ENCODE measurements at regions not wholly inside any gene's neighbourhood (a gene's known extent, or its start where the extent isn't known, plus 50 kb on each side); places are given as distances from the start of the nearest gene placed in this dataset.
"Not testable (repeated sequence)": the region's sequence is repeated elsewhere in the genome, so short reads cannot be mapped to it uniquely, and the experiment has no call there.

DNA sequence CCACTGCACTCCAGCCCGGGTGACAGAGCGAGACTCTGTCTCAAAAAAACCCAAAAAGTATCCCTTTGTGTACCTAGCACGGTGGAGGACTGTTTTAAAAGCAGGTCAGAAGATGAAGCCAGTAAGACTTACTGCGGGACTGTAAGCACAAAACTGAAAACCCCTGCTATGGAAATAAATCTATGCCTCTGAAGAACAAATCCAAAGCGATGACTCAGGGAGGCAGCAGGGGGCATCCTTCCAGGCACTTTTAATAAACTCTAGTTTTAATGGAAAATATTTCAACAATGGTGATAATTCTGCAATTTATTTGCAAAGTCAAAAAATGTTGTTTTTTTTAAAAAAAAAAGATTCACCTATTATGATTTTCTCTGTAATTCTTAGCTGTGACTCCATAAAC is 326.8 kb downstream of the BCL2L11 start:
- not testable (repeated sequence) for DNase-seq (ENCODE audit: low spot score)

DNA sequence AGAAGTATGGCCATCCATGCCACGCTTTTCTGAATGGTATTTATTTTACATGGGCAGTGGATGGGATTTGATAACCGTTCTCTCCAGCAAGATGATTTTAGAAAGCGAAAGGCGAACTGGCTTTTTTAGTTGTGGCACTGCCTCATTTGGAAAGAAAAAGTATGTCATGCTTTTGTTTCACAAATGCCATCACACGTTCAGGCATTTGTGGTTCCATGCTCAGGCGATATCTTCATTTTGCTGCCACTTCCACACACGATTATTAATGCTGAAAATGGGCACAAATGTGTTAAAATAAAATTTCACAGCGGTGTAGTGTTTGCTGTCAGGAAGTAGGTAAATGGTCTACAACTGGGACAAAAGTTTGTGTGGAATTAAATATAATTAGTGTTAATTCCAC is 328.1 kb downstream of the BCL2L11 start:
- DNase-seq (ENCODE audit: low spot score), result not testable (repeated sequence)

DNA sequence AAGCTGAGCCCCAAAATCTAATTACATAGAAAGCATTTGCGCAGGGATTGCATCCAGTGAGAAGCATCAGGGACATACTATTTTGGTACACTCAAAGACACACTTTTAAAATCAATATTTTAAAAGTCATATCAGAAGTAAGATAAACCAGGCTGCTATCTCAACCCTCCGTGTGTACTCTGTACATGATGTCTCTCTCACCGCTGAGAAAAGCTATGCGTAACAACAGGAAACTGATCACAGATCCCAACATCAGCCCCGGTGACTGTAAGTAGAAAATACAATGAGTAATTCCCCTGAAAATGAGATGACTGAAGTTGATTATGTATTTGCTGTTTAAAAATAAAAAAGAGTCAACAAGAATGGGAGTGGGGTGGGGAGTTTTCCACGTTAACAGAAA is 329.8 kb downstream of the BCL2L11 start:
- DNase-seq (ENCODE audit: low spot score), result not testable (repeated sequence)

DNA sequence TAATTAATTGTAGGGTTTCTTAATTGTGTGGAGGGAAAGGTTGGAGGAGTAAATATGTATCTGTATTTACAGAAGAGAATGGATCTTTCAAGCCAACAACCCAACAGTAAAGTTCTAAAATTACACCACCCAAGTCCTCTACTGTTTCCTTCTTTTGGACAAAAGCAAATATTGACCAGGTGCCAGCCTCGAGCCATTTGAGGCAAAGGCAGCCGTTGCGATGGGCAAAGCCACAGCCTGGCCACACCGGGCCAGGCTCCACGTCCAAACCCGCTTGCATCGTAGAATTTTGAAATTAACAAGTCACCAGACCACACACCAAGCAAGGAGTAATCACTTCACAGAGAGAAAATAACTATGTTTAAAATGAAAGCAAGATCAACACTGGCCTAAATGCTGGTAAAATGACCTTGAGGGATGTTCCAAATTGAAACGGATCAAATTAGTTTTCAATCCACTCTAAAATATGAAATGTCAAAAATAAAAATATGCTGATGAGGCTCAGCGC is 331.0 kb downstream of the BCL2L11 start:
- not testable (repeated sequence) for DNase-seq (ENCODE audit: low spot score)

DNA sequence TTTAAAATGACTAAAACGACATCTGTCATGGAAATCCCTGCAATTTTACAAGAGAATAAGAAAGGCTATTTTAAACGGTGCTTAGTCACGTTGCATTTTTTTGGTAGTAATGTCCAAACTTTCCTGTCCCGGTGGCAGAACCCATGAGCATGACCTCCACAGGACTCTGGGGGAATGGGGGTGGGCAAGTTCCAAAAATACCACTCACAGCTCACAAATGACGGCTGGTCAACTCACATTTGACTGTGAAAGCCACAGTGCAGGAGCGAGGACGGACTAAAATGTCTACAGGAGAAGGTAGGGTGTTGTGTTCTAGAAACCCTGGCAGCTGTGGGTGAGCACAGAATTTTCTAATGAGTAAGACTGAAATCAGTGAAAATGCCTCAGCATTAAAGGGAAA is 331.5 kb downstream of the BCL2L11 start:
- DNase-seq (ENCODE audit: low spot score), result not testable (repeated sequence)

DNA sequence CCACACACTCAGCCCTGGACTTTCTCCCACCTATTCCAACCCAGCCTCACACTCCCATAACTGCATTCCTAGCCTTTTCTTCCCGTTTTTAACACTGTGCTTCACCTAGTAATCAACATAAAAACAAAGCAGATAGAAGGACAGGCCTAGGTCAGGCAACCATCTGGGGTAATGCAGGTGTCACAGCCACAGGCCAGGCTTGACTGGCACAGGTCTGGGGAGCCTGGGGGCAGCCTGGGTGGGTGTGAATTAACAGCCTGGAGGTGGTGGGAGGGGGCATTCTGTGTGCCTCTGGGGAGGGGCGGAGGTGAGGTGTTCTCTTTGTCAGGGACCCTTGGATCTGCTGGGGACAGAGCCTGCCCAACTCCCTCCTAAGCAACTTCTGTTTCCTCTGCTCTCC is 332.6 kb downstream of the BCL2L11 start:
- not testable (repeated sequence) for DNase-seq (ENCODE audit: low spot score)

DNA sequence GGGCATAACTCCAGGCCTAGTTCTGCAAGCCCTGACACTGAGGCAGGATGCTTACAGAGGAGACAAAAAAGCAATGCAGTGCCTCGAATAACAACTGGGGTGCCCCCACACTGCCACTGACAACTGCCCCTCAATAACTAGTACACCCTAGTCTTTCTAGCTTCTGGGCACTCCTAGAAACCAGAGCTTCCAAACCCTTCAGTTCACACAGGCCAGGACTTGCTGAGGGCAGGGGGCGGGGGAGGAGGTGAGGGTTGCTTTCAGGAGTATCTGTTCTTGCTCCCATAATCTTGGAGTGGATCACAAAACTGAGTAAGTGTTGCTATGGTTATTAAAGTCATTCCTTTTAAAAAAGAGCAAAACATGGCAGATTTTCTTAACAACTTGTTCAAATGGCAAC is 333.1 kb downstream of the BCL2L11 start:
- DNase-seq (ENCODE audit: low spot score), result not testable (repeated sequence)

DNA sequence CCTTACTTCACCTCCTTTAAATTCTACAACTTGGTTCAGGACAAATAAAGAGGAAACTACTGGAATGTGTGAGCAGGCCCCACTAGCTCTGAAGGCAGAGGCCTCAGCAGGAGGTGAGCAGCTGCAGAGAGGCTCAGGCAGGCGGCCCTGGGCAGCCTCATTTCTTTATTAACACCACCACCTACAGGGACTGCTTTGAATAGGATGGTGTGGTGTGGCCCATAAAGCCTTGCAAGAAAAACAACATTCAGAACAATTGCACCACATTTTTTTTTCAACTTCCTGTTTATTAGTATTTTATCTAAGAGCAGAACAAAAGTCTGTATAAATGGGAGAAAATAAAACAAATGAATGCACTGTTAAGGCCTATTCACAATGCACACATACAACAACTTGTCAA is 333.7 kb downstream of the BCL2L11 start:
- not testable (repeated sequence) for DNase-seq (ENCODE audit: low spot score)

DNA sequence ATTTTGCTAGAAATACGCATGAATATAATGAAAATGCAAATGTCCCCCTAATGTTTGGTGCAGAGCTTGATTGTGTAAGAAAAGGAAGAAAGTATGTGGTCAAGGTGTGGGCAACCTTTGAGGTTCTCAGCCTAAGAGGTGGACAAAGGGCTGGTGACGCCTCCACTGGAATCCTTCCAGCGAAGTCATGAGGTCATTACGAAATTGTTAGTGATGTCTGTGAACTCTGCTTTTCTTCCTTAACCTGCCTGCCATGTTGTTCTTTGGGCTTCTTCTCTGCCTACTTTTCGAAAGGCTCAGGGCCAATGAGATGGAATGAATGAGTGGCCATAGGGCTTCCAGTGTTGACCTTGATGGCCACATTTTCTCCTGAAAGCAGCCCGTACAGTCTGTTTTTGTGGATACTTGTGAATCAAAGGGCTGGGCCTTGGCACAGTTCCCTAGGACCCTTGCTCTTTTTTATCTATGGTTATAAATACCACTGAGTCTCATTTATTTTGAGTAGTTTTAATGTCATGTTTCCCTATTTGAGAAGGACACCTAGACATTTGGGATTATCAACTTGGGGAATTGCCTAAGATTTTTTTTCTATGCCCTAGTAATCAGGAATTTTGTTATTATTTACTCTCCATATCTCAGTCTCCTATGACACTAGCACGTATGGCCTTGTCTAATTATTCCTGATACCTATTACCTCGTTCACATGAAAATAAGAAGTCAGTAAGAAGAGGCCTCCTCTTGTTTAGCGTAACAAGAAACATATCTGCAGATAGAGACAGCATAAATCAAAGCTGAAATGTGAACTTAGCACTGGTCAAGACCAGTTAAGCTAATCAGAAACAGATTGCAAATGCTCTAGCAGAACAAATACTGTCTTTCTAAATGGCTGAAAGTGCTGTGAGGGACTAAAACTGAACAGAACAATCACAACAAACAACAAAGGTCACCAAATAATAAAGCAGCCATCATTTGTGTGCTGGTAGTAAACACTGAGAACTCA is 334.6 kb downstream of the BCL2L11 start:
- not testable (repeated sequence) for DNase-seq (ENCODE audit: low spot score)

DNA sequence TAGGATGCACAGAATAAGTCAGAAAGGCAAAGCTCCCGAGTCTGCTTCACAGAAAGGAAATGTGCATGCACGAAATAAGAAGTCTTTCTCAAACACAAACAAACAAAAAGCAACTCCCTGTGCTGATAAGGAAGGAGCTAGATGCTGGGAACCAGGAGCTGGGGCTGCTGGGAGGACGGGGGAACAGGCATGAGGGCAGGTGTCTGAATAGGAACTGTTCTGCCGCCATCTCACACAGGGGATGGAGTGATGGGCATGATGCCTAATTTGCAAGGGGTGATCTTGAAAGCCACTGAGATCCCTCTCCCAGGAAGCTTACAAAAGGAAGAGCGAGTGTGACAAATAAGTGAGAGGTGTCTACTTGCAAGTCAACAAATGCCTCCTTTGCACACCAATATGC is 336.5 kb downstream of the BCL2L11 start:
- DNase-seq (ENCODE audit: low spot score), result not testable (repeated sequence)

DNA sequence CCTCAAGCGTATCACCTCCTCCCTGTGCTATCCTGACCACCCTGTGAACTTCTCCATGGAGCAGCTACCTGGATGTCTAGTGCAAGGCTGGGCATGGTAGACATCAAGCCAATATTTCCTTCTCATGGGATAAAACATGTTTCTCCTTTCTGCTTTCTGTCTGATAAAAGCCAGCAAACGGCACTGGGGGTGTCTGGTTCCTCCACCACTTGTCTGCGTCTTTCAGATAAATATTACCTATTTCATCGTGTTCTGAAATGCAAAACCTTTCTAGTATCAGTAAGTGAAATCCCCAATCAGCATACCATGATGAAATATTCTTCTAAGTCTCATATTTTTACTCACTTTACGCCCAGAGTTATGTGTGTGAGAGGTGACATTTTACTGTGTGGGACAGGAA is 340.2 kb downstream of the BCL2L11 start:
- DNase-seq (ENCODE audit: low spot score), result not testable (repeated sequence)

DNA sequence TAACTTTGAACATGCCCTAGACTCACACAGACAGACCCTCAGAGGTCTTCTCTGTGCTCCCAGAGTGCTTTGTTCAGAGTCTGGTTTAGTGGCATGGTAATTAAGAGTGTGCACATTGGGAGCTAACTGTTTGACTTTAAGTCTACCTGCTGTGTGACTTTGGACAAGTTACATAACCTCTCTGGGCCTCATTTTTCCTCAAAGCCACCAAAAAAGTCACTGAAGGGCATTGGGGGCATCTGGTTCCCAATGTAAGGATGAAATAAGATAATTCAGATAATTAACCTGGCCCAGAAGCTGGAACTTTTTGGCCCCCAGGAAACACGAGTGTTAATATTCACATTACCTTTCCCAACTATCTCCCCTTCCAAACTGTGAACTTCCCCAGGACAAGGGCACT is 341.1 kb downstream of the BCL2L11 start:
- not testable (repeated sequence) for DNase-seq (ENCODE audit: low spot score)

DNA sequence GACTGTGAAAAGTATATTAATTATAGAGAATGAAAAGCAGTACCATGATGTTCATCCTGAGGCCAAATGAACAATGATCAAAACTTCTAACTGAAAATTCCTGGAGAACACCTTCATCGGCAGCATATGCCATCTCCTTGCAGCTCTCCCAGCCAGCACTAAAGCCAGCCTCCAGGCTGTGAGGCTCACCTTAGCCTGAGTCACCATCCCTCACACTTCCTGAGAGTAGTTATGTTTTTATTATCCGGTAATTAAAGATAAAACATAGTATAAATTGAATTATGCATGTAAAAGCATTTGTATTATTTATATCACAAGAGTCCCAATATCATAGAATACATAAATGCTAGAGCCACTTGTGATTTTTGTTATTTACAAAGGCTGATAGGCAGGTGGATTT is 341.9 kb downstream of the BCL2L11 start:
- not testable (repeated sequence) for DNase-seq (ENCODE audit: low spot score)

DNA sequence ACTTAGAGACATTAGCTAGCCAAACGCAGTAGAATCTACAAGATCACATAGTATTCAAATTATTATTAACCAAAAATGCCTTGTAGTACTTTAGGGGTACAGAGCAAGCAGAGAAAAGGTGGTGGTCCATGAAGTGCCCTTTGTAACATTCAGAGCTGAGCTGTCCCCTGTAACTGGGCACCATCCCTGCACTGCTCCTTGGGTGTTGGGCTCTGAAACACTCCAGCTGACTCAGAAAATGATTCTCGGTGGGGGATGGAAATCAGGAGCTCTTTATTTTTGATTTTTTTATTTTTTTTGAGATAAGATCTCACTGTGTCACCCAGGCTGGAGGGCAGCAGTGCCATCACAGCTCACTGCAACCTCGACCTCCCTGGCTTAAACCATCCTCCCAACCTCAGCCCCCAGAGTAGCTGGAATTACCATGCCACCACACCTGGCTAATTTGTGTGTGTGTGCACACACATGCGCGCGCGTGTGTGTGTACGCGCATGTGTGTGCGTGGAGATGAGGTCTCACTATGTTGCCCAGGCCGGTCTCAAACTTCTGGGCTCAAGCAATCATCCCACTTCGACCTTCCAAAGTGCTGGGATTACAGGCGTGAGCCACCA is 342.6 kb downstream of the BCL2L11 start:
- DNase-seq (ENCODE audit: low spot score), result not testable (repeated sequence)

DNA sequence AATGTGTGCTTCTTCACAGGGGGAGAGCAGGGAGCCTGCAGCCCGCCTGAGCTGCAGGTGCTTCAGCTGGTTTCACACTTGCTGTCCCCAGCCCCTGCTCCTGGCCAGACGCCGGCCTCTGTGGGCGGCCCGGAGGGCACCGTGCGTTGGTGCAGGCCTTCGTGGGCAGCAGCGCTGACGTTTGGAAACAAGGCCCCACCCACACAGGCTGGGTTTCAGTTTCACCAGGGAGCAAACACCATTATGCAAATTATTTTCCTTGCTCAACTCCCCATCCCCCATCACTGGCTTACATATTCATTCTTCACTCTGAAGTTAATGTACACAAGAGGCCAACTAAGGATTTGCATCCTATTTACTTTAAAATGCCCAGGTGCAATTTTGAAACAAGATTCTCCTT is 343.2 kb downstream of the BCL2L11 start:
- DNase-seq (ENCODE audit: low spot score), result not testable (repeated sequence)

DNA sequence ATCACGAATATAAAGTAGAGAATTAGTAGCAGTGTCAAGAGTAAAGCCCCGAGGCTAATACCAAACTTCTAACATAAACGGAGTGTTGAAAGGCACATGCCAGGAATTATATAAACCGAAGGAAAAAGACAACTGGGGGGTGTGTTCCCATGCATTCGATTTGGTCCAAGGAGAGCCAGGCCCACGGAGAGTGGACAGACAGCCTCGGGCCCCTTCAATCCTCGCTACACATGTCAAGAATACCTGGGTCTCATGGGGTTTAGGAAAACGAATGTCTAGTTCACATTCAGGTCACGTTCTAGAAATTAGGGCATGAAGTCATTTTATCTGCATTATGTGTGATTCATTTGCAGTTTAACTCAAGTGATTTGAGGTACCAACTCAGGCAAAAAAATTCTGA is 343.7 kb downstream of the BCL2L11 start:
- DNase-seq (ENCODE audit: low spot score), result not testable (repeated sequence)

DNA sequence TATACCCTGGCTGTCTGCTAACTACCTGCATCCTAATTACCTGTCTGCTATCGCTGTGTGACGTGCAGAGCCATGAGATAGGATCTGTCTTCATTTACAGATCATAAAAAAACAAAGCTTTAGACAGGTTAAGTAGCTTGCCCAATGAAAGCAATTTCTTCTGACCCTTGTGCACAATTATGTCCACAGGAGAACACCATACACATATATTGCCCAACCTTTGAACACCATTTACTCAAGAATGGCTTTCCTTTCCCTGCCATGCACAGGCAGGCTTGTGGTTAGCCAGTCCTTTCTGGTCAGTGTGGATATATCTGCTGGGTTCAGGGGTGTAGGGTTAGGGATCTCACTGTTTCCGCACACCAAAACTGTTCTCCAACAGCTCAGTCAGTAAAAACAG is 344.8 kb downstream of the BCL2L11 start:
- not testable (repeated sequence) for DNase-seq (ENCODE audit: low spot score)

DNA sequence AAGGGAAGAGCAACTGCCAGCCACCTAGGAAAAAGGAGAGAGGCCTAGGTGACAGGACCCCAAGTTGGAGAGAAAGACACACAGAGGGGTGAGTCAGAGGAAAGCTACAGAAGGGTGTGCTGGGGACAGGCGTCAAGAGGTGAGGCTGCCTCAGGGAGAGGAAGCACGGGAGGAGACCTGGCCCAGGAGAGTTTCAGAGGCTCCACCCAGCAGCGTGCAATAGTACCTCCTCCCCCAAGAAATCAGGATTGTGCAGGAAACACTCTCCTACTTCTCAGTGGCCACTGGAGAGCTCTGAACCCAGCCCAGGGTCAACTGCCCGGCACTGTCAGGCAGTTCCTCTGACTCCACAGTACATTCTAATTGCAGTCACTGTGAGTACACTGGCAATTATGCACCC is 346.0 kb downstream of the BCL2L11 start:
- DNase-seq (ENCODE audit: low spot score), result not testable (repeated sequence)

DNA sequence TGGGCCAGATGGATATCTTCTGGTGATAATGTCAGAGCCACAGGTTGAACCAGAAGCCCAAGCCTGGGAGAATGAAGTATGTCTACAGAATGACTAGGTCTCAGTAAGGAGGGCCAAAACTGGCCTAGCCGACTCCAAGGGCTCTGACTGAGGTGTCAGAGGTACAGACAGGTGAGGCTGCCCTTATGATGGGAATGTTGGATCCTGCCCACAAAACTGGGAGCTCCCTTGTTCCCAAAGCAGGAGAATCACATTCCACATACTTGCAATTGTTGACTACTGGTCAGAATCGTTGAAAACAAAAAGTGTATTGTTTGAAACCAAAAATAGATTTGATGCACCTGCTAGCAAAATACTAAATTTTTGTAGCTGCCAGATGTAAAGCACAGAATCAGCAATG is 350.2 kb downstream of the BCL2L11 start:
- not testable (repeated sequence) for DNase-seq (ENCODE audit: low spot score)

DNA sequence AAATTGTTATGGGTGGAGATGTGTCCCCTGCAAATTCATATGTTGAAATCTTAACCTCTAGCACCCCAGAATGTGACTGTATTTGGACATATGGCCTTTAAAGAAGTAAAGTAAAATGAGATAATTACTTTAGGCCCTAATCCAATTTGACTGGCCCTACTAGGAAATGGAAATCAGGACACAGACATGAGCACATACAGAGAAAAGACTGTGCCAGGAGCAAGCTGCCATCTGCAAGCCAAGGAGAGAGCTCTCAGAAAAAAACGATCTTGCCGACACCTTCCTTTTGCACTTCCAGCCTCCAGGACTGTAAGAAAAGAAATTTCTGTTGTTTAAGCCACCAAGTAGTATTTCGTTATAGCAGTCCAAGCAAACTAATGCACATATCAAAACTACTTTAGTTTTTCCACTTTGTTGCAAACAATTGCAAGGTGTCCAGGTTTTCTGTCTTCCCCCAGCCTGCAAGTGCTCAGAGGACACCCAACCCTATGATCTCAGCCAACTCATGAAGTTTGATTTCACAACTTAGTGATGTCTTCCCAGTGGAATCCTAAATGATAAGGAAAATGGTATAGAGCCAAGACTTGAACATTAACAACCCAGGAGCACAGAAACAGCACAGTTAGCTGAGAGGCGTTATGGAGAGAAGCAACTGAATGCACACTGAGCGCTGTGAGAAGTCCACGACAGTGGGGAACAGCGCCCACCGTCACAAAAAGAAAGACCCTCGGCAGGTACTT is 351.2 kb downstream of the BCL2L11 start:
- DNase-seq (ENCODE audit: low spot score), result not testable (repeated sequence)

DNA sequence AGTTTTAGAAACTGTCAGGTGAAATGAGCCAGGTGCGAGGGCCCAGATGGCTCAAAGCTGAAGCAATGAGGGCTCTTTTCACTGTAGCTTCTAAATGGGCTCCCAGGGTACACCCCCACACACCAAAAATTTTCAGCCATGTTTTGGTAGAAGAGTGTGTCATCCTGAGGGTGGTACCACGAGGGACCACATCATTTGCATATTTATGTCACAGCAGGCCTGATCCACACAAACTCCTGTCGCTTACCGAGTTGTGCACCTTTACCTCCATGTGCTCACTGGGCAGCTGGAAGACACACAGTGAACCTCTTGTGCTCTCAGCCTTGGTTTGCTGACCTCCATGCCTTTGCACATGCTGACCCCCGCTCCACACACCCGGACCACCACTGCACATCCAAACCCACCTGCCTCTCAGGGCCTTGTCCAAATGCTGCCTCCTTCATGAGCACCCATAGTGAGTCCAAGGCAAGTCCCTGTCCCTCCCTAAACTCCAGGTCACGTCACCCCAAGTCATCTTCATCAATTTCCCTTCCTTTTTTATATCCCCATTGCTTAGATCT is 352.2 kb downstream of the BCL2L11 start:
- DNase-seq (ENCODE audit: low spot score), result not testable (repeated sequence)

DNA sequence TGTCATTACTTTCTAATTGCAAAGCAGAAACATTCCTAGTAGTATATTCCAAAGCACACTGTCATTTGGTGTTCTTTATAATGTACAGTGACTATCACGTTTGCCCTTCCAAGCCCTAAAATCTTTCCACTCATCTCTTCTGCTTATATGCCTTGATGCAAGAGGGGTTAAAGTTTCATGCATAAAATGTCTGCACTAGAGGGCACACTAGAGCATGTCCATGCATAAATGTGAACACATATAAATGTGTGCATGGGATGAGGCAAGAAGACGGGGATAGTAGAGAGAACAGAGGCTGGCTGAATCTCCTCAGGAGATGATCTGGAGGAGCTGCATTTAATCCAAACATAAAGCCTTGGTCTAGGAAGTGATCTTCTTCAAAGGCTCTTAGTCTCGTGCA is 352.8 kb downstream of the BCL2L11 start:
- not testable (repeated sequence) for DNase-seq (ENCODE audit: low spot score)
